ENCODE measurements at regions not wholly inside any gene's neighbourhood (a gene's known extent, or its start where the extent isn't known, plus 50 kb on each side); places are given as distances from the start of the nearest gene placed in this dataset.
"Not testable (repeated sequence)": the region's sequence is repeated elsewhere in the genome, so short reads cannot be mapped to it uniquely, and the experiment has no call there.

- ATAC-seq (no peak), DNase-seq (no peak)
- H3K9me3 ChIP-seq, result no peaks in the 10 kb centered on the region
- TF ChIP-seq CTCF (IDR thresholded peaks at IDR 0.05), result no peak
- no peaks in the 10 kb centered on the region for H3K4me1 ChIP-seq
- no peak overlapping the region for H3K4me3 ChIP-seq
- no peak overlapping the region for H3K27ac ChIP-seq
- H3K36me3 ChIP-seq, result no peaks in the 10 kb centered on the region
- intact Hi-C loops (cut with DNase I), result no loop called here
- H3K27me3 ChIP-seq (ENCODE audit: low read depth), result no peaks in the 10 kb centered on the region
Measured at GRCh38 chr7:9608560-9608959, 1175.2 kb downstream of the NXPH1 start.

GRCh38 chr7:9620899-9621298 lies 1187.5 kb downstream of the NXPH1 start:
- intact Hi-C loops (cut with DNase I); H3K4me1 ChIP-seq; H3K4me3 ChIP-seq; DNase-seq; H3K9me3 ChIP-seq; H3K36me3 ChIP-seq; H3K27ac ChIP-seq; H3K27me3 ChIP-seq (ENCODE audit: low read depth); ATAC-seq: not testable (repeated sequence)

GRCh38 chr7:9621306-9621902 lies 1188.0 kb downstream of the NXPH1 start:
- H3K27me3 ChIP-seq (ENCODE audit: low read depth); H3K27ac ChIP-seq; H3K4me3 ChIP-seq; DNase-seq; H3K4me1 ChIP-seq; ATAC-seq; intact Hi-C loops (cut with DNase I); H3K9me3 ChIP-seq; H3K36me3 ChIP-seq: not testable (repeated sequence)

GRCh38 chr7:9621927-9622326 lies 1188.5 kb downstream of the NXPH1 start:
- Histone ChIP-seq H3K27me3 (ENCODE audit: low read depth) (no peaks in the 10 kb centered on the region), H3K4me1 (no peaks in the 10 kb centered on the region), H3K9me3 (no peaks in the 10 kb centered on the region), H3K4me3 (no peak overlapping the region), H3K36me3 (no peaks in the 10 kb centered on the region), H3K27ac (no peak overlapping the region)
- no peak for TF ChIP-seq CTCF (IDR thresholded peaks at IDR 0.05)
- intact Hi-C loops (cut with DNase I), result no loop called here
- DNase-seq, result no peak
- no peak for ATAC-seq

GRCh38 chr7:9625953-9626352 lies 1192.5 kb downstream of the NXPH1 start:
- Histone ChIP-seq H3K9me3 (no peaks in the 10 kb centered on the region), H3K27ac (no peak overlapping the region), H3K4me1 (no peaks in the 10 kb centered on the region), H3K27me3 (ENCODE audit: low read depth) (no peaks in the 10 kb centered on the region), H3K4me3 (no peak overlapping the region), H3K36me3 (no peaks in the 10 kb centered on the region)
- intact Hi-C loops (cut with DNase I), result no loop called here
- DNase-seq (no peak), ATAC-seq (no peak)
- TF ChIP-seq CTCF (IDR thresholded peaks at IDR 0.05), result no peak

GRCh38 chr7:9645756-9646155 lies 1212.3 kb downstream of the NXPH1 start:
- Histone ChIP-seq H3K27ac (no peak overlapping the region), H3K4me1 (no peaks in the 10 kb centered on the region), H3K27me3 (ENCODE audit: low read depth) (no peaks in the 10 kb centered on the region), H3K36me3 (no peaks in the 10 kb centered on the region), H3K9me3 (no peaks in the 10 kb centered on the region), H3K4me3 (no peak overlapping the region)
- intact Hi-C loops (cut with DNase I), result no loop called here
- no peak for ATAC-seq
- TF ChIP-seq CTCF (IDR thresholded peaks at IDR 0.05), result no peak
- no peak for DNase-seq

GRCh38 chr7:9657257-9657656 lies 1223.8 kb downstream of the NXPH1 start:
- intact Hi-C loops (cut with DNase I), result no loop called here
- DNase-seq (no peak), ATAC-seq (no peak)
- H3K4me3 ChIP-seq, result no peak overlapping the region
- no peaks in the 10 kb centered on the region for H3K36me3 ChIP-seq
- no peaks in the 10 kb centered on the region for H3K4me1 ChIP-seq
- no peaks in the 10 kb centered on the region for H3K27me3 ChIP-seq (ENCODE audit: low read depth)
- no peak overlapping the region for H3K27ac ChIP-seq
- TF ChIP-seq CTCF (IDR thresholded peaks at IDR 0.05), result no peak
- no peaks in the 10 kb centered on the region for H3K9me3 ChIP-seq

All from lower lobe of right lung (tissue), 2 donors.